Pulmonary artery endothelial cell (primary cell): ENCODE measurements at regions not wholly inside any gene's neighbourhood (a gene's known extent, or its start where the extent isn't known, plus 50 kb on each side); places are given as distances from the start of the nearest gene placed in this dataset.
"Not testable (repeated sequence)": the region's sequence is repeated elsewhere in the genome, so short reads cannot be mapped to it uniquely, and the experiment has no call there.

ENCODE experiments used
- DNase-seq: peaks from one replicate; pipeline ENCODE4 v3.0.0-alpha.2; 2011; ENCODE audit warnings: low read depth, low spot score

DNA sequence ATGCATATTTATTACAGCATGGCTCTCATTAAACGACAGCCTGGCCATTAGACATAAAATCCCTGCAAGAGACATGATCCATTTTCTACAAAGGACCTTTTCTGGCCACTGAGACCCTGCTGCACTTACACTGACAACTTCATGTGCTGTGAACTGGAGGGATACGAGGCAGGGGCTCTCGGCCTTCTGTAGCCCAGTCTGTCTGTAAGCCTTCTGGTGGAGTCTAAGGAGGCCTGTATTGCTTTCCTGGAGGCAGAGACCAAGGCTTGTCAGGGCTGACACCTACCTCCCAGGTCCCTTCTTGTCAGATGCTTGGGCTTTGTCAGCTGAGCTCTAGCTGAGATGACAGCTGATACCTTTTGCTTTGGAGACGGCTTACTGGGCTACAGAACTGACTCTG lies 776.9 kb upstream of the ARPP21 start:
- DNase-seq = no peak

- DNase-seq = no peak
Observed at GRCh38 chr3:34863485-34863884, 775.8 kb upstream of the ARPP21 start.

GRCh38 chr3:34864011-34864410 lies 775.3 kb upstream of the ARPP21 start:
- DNase-seq = no peak

- DNase-seq = no peak
Observed at GRCh38 chr3:34865346-34865745, 774.0 kb upstream of the ARPP21 start.

DNA sequence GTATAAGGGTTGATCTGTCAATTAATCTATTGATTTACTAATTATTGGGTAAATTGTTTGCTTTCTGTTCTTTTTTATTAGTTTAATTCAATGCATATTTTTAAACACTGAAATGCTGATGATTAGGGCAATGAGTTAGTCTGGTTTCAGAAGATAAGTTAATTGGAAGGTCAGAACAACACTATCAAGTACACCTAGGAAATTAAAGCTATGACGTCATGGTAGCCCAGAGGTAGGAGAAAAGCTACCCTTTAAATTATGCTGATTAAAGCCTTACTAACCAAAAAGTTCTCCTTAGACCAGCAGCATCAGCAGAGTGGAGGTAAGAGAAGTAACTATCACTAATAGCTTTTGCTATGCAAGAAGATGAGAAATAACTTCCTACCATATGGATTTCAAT lies 770.4 kb upstream of the ARPP21 start:
- no peak for DNase-seq

DNA sequence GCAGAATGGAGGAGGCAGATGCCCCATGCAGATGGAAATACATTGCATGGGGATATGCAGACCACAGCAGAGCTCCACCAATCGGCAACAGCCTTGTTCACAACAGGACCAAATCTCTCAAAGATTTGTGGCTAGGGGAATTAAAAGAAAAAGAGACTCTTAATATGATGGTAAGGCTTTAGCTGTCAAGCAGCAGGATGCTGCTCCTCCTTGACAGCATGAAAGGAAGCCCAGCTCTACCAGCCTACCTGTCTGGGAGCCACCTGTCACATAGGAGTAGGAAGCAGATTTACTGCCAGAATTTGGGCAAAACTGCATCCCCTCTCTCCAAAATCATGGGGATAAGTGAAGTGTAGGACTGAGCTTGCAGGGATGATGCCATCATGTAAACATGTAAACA lies 769.6 kb upstream of the ARPP21 start:
- DNase-seq = no peak

- no peak for DNase-seq
Observed at GRCh38 chr3:34872406-34872805, 766.9 kb upstream of the ARPP21 start.

- no peak for DNase-seq
Observed at GRCh38 chr3:34876997-34877396, 762.3 kb upstream of the ARPP21 start.

DNA sequence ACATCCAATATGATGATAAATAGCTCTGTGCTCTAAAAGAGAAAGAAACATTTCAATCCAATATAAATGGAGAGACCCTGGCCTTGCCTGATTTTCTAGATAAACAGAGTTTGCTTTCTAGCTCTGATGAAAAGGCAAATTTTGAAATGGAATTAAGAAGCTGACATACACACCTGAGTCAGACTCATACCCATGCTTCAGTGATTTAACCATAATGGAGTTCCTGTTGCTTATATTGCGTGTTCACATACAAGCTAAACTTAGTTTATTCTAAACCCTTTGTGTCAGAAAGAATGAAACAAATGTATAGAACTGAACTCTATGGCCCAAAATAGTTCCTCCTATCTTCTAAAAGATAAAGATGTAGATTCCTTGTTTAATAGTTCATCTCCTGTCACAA lies 760.8 kb upstream of the ARPP21 start:
- no peak for DNase-seq

GRCh38 chr3:34881026-34881425 lies 758.3 kb upstream of the ARPP21 start:
- no peak for DNase-seq

DNA sequence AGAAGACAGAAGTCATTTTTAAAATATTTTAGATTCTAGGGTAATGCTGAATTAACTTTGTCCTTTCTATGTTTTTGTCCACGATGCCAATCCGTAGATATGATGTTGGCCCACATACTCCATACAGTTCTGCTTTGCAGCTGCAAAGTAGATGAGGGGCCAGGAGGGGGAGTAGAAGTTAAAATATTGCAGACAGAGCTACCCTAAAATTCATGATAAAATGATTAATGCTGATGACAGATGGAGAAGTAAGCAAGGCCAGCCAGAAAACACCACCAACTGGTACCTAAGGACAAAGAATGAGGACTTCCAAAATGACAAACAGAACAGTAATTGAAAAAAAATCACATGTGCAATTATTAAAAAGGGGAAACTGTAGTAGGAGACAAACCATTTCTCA lies 756.6 kb upstream of the ARPP21 start:
- DNase-seq = no peak

DNA sequence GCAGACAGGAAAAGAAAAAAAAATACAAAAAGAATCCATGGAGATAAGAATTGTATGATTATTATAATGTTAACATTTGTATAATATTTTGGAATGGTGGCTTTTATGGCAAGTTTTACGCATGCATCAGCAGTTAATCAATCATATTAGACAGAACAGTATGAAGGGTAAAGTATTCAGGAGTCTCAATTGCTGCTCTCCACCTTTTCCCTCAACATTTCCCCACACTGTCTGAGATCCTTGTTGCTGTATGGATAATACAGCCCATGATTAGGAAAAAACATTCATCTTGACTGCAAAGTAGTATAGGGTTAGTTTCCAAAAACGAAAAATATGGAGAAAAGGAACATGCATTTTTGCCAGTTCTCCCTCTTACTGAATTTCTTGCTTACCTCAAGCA lies 755.3 kb upstream of the ARPP21 start:
- no peak for DNase-seq

DNA sequence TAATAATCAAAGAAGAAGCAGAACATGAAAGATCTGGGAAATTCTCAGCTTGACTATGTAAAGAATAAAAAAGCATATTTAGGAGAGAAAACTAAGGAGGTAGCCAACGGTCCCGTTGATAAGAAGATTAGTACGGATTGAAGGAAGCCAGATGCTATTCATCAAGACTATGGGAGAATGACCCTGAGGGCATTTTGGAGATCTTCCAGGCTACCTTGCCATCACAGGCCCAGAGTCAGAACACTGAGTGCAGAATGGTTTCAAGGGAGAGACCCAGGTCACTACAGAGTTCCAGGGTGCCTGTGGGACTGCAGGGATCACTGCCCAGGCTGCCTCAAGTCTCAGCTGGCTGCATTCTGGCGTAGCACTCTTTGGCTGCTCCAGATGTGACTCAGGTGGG lies 752.9 kb upstream of the ARPP21 start:
- DNase-seq = no peak

DNA sequence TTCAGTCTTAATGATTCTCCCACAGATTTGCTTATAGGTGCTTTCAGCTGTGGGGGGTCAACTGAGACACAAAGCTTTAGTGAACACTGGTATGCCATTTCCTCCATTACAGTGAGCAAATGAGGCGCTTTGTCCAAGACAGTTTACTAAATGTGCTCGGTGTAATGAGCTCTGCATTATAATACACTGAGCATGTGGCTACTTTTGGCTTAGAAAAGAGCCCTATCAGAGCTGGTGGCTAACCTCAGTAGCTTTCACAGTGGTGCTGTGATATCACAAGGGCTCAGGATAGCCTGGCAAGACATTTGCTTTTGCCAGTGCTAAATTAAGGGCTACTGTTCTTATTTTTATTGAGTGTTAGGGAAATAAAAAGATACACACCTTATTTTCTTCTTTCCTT lies 749.7 kb upstream of the ARPP21 start:
- no peak for DNase-seq

- no peak for DNase-seq
Observed at GRCh38 chr3:34890247-34890646, 749.1 kb upstream of the ARPP21 start.

GRCh38 chr3:34891941-34892340 lies 747.4 kb upstream of the ARPP21 start:
- DNase-seq = no peak

- DNase-seq = no peak
Observed at GRCh38 chr3:34895841-34896240, 743.5 kb upstream of the ARPP21 start.

- DNase-seq = not testable (repeated sequence)
Observed at GRCh38 chr3:34909679-34910078, 729.6 kb upstream of the ARPP21 start.

DNA sequence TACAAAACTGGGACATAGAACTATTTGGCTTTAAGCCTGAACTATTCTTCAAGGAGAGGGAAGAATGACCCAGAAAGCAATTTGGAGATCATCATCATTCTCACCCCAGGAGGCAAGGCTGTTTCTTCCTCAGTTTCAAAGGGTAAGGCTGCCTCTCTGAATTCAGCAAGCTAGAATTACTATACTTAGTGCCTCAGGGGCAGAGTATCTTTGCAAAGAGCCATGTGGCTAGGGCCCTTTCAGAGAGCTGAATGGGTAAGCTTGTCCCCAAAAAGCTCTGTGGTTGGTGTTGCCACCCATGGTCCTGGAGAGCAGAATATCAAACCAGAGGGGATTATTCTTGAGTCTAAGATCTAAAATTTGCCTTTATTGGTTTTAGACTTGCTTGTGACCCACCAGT lies 720.3 kb upstream of the ARPP21 start:
- DNase-seq = no peak

DNA sequence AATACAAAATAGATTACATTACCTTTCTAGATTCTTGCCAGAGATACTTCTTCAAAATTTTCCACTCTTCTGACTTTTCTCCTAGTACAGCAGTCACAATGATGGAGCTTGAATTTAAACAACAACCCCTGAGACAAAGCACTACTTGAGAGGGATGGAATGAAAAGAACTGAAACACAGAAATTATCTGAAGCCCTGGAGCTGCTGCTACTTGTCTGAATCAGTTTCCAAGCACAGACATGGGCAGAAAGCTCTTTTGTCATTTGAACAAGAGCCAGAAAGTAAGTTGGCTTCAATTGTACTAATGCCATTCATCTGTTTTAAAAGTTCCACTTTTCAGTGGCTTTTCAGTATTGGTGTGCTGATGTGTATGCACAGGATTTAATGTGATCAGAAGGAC lies 718.5 kb upstream of the ARPP21 start:
- DNase-seq = no peak

- DNase-seq = no peak
Observed at GRCh38 chr3:34924961-34925360, 714.4 kb upstream of the ARPP21 start.

- DNase-seq = no peak
Observed at GRCh38 chr3:34925851-34926250, 713.5 kb upstream of the ARPP21 start.

DNA sequence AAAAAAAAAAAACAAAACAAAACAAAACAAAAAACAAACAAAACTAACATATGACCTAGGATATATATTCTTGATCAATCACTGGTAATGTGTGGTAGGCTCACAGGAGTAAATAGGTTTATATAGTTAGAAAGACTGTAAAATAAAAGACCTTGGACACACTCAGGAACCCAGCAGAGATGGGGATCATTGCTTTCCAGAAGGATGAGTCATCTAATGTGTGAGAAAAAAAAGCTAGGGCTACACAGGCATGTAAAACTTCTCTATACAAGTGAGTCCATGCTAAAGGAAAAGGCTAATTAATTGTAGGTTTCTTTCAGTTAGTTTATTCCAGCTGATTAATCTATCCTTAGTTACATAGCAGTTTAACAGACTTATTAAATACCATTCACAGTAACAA lies 710.3 kb upstream of the ARPP21 start:
- DNase-seq = no peak

GRCh38 chr3:34934660-34935059 lies 704.7 kb upstream of the ARPP21 start:
- no peak for DNase-seq

DNA sequence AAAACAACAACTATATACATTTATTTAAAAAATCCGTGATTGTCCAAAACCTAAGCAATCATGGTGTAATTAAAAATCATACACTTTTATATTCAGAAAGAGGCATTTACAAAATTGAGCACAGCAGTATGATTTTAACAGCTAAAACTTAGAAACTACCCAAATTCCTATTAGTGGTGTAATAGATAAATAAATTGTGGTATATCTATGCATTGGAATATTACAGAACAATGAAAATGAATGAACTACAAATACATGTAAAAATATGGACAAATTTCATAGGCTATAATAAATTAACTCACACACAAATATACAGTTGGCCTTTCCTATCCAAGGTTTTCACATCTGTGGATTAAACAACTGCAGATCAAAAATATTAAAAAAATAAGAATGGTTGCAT lies 700.5 kb upstream of the ARPP21 start:
- DNase-seq = no peak
